SHP77 treated with DMSO at 0.1 percent for 48 hours (cell line): ENCODE measurements at regions not wholly inside any gene's neighbourhood (a gene's known extent, or its start where the extent isn't known, plus 50 kb on each side); places are given as distances from the start of the nearest gene placed in this dataset.

Experiments
- DNase-seq: peaks from one replicate; lab custom pipeline; 2025; lab: John Stamatoyannopoulos, UW

- no peak for DNase-seq
Measured at GRCh38 chr16:7183768-7184167, 148.9 kb upstream of the RBFOX1 start.

GRCh38 chr16:7182510-7183109 lies 150.0 kb upstream of the RBFOX1 start:
- no peak for DNase-seq

GRCh38 chr16:7177875-7178274 lies 154.8 kb upstream of the RBFOX1 start:
- DNase-seq = no peak

- no peak for DNase-seq
Measured at GRCh38 chr16:7171151-7171550, 161.5 kb upstream of the RBFOX1 start.

GRCh38 chr16:7167626-7168025 lies 165.0 kb upstream of the RBFOX1 start:
- DNase-seq = no peak

GRCh38 chr16:7161891-7162290 lies 170.8 kb upstream of the RBFOX1 start:
- DNase-seq = no peak

GRCh38 chr16:7160093-7160492 lies 172.6 kb upstream of the RBFOX1 start:
- no peak for DNase-seq

GRCh38 chr16:7158481-7158880 lies 174.2 kb upstream of the RBFOX1 start:
- no peak for DNase-seq

GRCh38 chr16:7150230-7150629 lies 182.4 kb upstream of the RBFOX1 start:
- no peak for DNase-seq

- no peak for DNase-seq
Measured at GRCh38 chr16:7148606-7149005, 184.0 kb upstream of the RBFOX1 start.

GRCh38 chr16:7140899-7141298 lies 191.7 kb upstream of the RBFOX1 start:
- DNase-seq = no peak

- no peak for DNase-seq
Measured at GRCh38 chr16:7137560-7138330, 194.9 kb upstream of the RBFOX1 start.

- no peak for DNase-seq
Measured at GRCh38 chr16:7132465-7132864, 200.2 kb upstream of the RBFOX1 start.

- no peak for DNase-seq
Measured at GRCh38 chr16:7124701-7125100, 207.9 kb upstream of the RBFOX1 start.

- no peak for DNase-seq
Measured at GRCh38 chr16:7124242-7124641, 208.4 kb upstream of the RBFOX1 start.

- no peak for DNase-seq
Measured at GRCh38 chr16:7116734-7117133, 215.9 kb upstream of the RBFOX1 start.

GRCh38 chr16:7115898-7116297 lies 216.7 kb upstream of the RBFOX1 start:
- no peak for DNase-seq

GRCh38 chr16:7113949-7114348 lies 218.7 kb upstream of the RBFOX1 start:
- no peak for DNase-seq

- no peak for DNase-seq
Measured at GRCh38 chr16:7113395-7113794, 219.2 kb upstream of the RBFOX1 start.

- DNase-seq = no peak
Measured at GRCh38 chr16:7111265-7111664, 221.4 kb upstream of the RBFOX1 start.

- no peak for DNase-seq
Measured at GRCh38 chr16:7107436-7107835, 225.2 kb upstream of the RBFOX1 start.

GRCh38 chr16:7103056-7103455 lies 229.6 kb upstream of the RBFOX1 start:
- no peak for DNase-seq

- no peak for DNase-seq
Measured at GRCh38 chr16:7101054-7101453, 231.6 kb upstream of the RBFOX1 start.

- DNase-seq = no peak
Measured at GRCh38 chr16:7097518-7097917, 235.1 kb upstream of the RBFOX1 start.
